Gastroesophageal sphincter (tissue), 3 donors: ENCODE measurements at regions not wholly inside any gene's neighbourhood (a gene's known extent, or its start where the extent isn't known, plus 50 kb on each side); places are given as distances from the start of the nearest gene placed in this dataset.

ENCODE experiments used
- CTCF ChIP-seq, 4 experiments: fragments of 200-600 bp in 2 of 4; fragments of 450-650 bp in 2 of 4; sonication (generic) in 1 of 4; IDR thresholded peaks; one replicate each; pipeline ENCODE4 v1.5.1; 2017 to 2019; ENCODE audit warnings: antibody characterized with exemption in 4 of 4, mild to moderate bottlenecking in 2 of 4, moderate library complexity in 2 of 4
- POLR2A ChIP-seq, 2 donors: fragments of 450-650 bp; IDR thresholded peaks; one replicate each; pipeline ENCODE4 v1.6.1; 2017; ENCODE audit warnings: antibody characterized with exemption in 2 of 2, mild to moderate bottlenecking in 2 of 2, moderate library complexity in 1 of 2

- TF ChIP-seq POLR2A (IDR thresholded peaks at IDR 0.05) = no peak
- no peak for TF ChIP-seq CTCF (IDR thresholded peaks at IDR 0.05)
Measured at GRCh38 chr16:51640196-51640595, 489.1 kb upstream of the SALL1 start.
